GM21619 (cell line): ENCODE measurements at regions not wholly inside any gene's neighbourhood (a gene's known extent, or its start where the extent isn't known, plus 50 kb on each side); places are given as distances from the start of the nearest gene placed in this dataset.

Experiments used
- ATAC-seq: cut with Tn5 transposase; IDR thresholded peaks from one replicate; pipeline ENCODE4 v1.9.1; 2021; ENCODE audit not compliant: unreplicated experiment

GRCh38 chr5:6868171-6868570 is 154.9 kb downstream of the TENT4A start:
- ATAC-seq: no peak

GRCh38 chr5:6868575-6869215 is 155.5 kb downstream of the TENT4A start:
- no peak for ATAC-seq

- ATAC-seq: no peak
Observed at GRCh38 chr5:6869677-6870076, 156.4 kb downstream of the TENT4A start.

- ATAC-seq: no peak
Observed at GRCh38 chr5:6872441-6873160, 159.4 kb downstream of the TENT4A start.

GRCh38 chr5:6873359-6873758 is 160.1 kb downstream of the TENT4A start:
- ATAC-seq: no peak

GRCh38 chr5:6875376-6875775 is 162.1 kb downstream of the TENT4A start:
- no peak for ATAC-seq

GRCh38 chr5:6877986-6878828 is 165.0 kb downstream of the TENT4A start:
- ATAC-seq: no peak

- no peak for ATAC-seq
Observed at GRCh38 chr5:6885581-6885980, 172.3 kb downstream of the TENT4A start.

GRCh38 chr5:6886866-6887265 is 173.6 kb downstream of the TENT4A start:
- no peak for ATAC-seq

GRCh38 chr5:6889030-6889429 is 175.8 kb downstream of the TENT4A start:
- no peak for ATAC-seq

GRCh38 chr5:6899221-6899620 is 186.0 kb downstream of the TENT4A start:
- no peak for ATAC-seq

GRCh38 chr5:6900247-6901227 is 187.3 kb downstream of the TENT4A start:
- no peak for ATAC-seq

GRCh38 chr5:6902094-6902493 is 188.9 kb downstream of the TENT4A start:
- no peak for ATAC-seq

GRCh38 chr5:6902597-6902996 is 189.4 kb downstream of the TENT4A start:
- ATAC-seq: no peak

GRCh38 chr5:6903934-6904333 is 190.7 kb downstream of the TENT4A start:
- ATAC-seq: no peak

GRCh38 chr5:6904860-6905259 is 191.6 kb downstream of the TENT4A start:
- ATAC-seq: no peak

GRCh38 chr5:6905423-6905822 is 192.2 kb downstream of the TENT4A start:
- ATAC-seq: no peak

- ATAC-seq: no peak
Observed at GRCh38 chr5:6905883-6906282, 192.7 kb downstream of the TENT4A start.

- no peak for ATAC-seq
Observed at GRCh38 chr5:6907320-6907918, 194.2 kb downstream of the TENT4A start.

GRCh38 chr5:6909901-6910300 is 196.7 kb downstream of the TENT4A start:
- ATAC-seq: no peak
